MM.1S (cell line): ENCODE measurements at regions not wholly inside any gene's neighbourhood (a gene's known extent, or its start where the extent isn't known, plus 50 kb on each side); places are given as distances from the start of the nearest gene placed in this dataset.

Experiments used
- DNase-seq: peaks from one replicate; pipeline ENCODE4 v3.0.0-alpha.2; 2015
- H2AFZ ChIP-seq: fragments of 300-600 bp; sonication (generic); 2 replicates; pipeline ENCODE4 v1.6.0; 2016; ENCODE audit warnings: antibody characterized with exemption, low read length
- H3F3A ChIP-seq: fragments of 300-600 bp; sonication (generic); 2 replicates; pipeline ENCODE4 v1.6.1; 2016; ENCODE audit warnings: mild to moderate bottlenecking, antibody characterized with exemption, low read length, moderate library complexity, mixed read lengths; ENCODE audit not compliant: insufficient read depth
- H3K27ac ChIP-seq: fragments of 300-600 bp; sonication (generic); 2 replicates; pipeline ENCODE4 v1.5.1; 2016; ENCODE audit warnings: mild to moderate bottlenecking, low read length
- H3K27me3 ChIP-seq: fragments of 300-600 bp; sonication (generic); replicated peaks from 2 replicates; pipeline ENCODE4 v1.6.0; 2016; ENCODE audit warnings: low read length; ENCODE audit not compliant: insufficient read depth
- H3K36me3 ChIP-seq: fragments of 300-600 bp; sonication (generic); replicated peaks from 2 replicates; pipeline ENCODE4 v1.6.1; 2016; ENCODE audit warnings: mild to moderate bottlenecking, low read length, mixed read lengths; ENCODE audit not compliant: insufficient read depth
- H3K4me1 ChIP-seq: fragments of 300-600 bp; sonication (generic); 2 replicates; pipeline ENCODE4 v1.6.1; 2016; ENCODE audit warnings: low read length, mixed read lengths
- H3K4me2 ChIP-seq: fragments of 300-600 bp; sonication (generic); 2 replicates; pipeline ENCODE4 v1.6.0; 2016; ENCODE audit warnings: low read depth, low read length
- H3K4me3 ChIP-seq: fragments of 300-600 bp; sonication (generic); 2 replicates; pipeline ENCODE4 v1.5.1; 2016; ENCODE audit warnings: low read length, mixed read lengths
- H3K79me2 ChIP-seq: fragments of 300-600 bp; sonication (generic); 2 replicates; pipeline ENCODE4 v1.6.1; 2016; ENCODE audit warnings: mixed run types, low read length, mixed read lengths
- H3K9ac ChIP-seq: fragments of 300-600 bp; sonication (generic); 2 replicates; pipeline ENCODE4 v1.6.1; 2016; ENCODE audit warnings: low read length, mixed read lengths
- H3K9me2 ChIP-seq: fragments of 300-600 bp; sonication (generic); replicated peaks from 2 replicates; pipeline ENCODE4 v1.6.1; 2016; ENCODE audit warnings: mild to moderate bottlenecking, low read length, mixed read lengths; ENCODE audit not compliant: insufficient read depth
- H3K9me3 ChIP-seq: fragments of 300-600 bp; sonication (generic); replicated peaks from 2 replicates; pipeline ENCODE4 v1.6.1; 2016; ENCODE audit warnings: mild to moderate bottlenecking, low read length, mixed read lengths; ENCODE audit not compliant: insufficient read depth
- H4K20me1 ChIP-seq: fragments of 300-600 bp; sonication (generic); 2 replicates; pipeline ENCODE4 v1.6.1; 2016; ENCODE audit warnings: mild to moderate bottlenecking, low read length, moderate library complexity, mixed read lengths; ENCODE audit not compliant: insufficient read depth
- CTCF ChIP-seq: fragments of 300-600 bp; sonication (generic); IDR thresholded peaks from 2 replicates; pipeline ENCODE4 v1.5.1; 2016; ENCODE audit warnings: antibody characterized with exemption, low read length, mixed read lengths
- EZH2 ChIP-seq: fragments of 300-600 bp; sonication (generic); optimal IDR thresholded peaks from 2 replicates; pipeline ENCODE3; 2017; ENCODE audit warnings: low read depth, mild to moderate bottlenecking, antibody characterized with exemption, low read length, mixed read lengths
- EZH2phosphoT487 ChIP-seq: fragments of 300-600 bp; sonication (generic); IDR thresholded peaks from 2 replicates; pipeline ENCODE4 v1.6.1; 2018; ENCODE audit warnings: antibody characterized with exemption, low read length

- H3K4me2 ChIP-seq, result peak overlapping the region; percentile 31; the same call in 1 of the 2 replicates
Measured at GRCh38 chr11:119854521-119854920, 125.5 kb upstream of the NECTIN1 start.

GRCh38 chr11:119853581-119854360 is 124.8 kb upstream of the NECTIN1 start:
- no peak overlapping the region for H3K27ac ChIP-seq
- H3K79me2 ChIP-seq, result no peaks in the 10 kb centered on the region
- no peaks in the 10 kb centered on the region for H3K9me2 ChIP-seq
- no peak overlapping the region for H2AFZ ChIP-seq
- no peak overlapping the region for H3K4me2 ChIP-seq
- H3F3A ChIP-seq, result no peaks in the 10 kb centered on the region
- H3K4me1 ChIP-seq, result no peaks in the 10 kb centered on the region
- 0 out of 2 replicates have a peak, but pooled peaks cover 17% of the 10 kb centered on the region for H3K27me3 ChIP-seq
- no peak overlapping the region for H3K9ac ChIP-seq
- no peaks in the 10 kb centered on the region for H3K36me3 ChIP-seq
- H3K4me3 ChIP-seq, result no peak overlapping the region
- DNase-seq, result no peak
- no peak for TF ChIP-seq EZH2phosphoT487
- no peak for TF ChIP-seq EZH2
- TF ChIP-seq CTCF, result no peak
- H3K9me3 ChIP-seq, result no peaks in the 10 kb centered on the region
- no peaks in the 10 kb centered on the region for H4K20me1 ChIP-seq

More at GRCh38 chr11:119854521-119854920, 125.5 kb upstream of the NECTIN1 start:
- H3K27ac ChIP-seq, result no peak overlapping the region
- no peak for TF ChIP-seq EZH2
- no peak for TF ChIP-seq CTCF
- no peak for TF ChIP-seq EZH2phosphoT487
- H3K9me3 ChIP-seq, result no peaks in the 10 kb centered on the region
- no peak overlapping the region for H3K4me3 ChIP-seq
- no peaks in the 10 kb centered on the region for H3F3A ChIP-seq
- no peak overlapping the region for H3K9ac ChIP-seq
- no peaks in the 10 kb centered on the region for H3K9me2 ChIP-seq
- peak; percentile 37 for DNase-seq
- no peaks in the 10 kb centered on the region for H4K20me1 ChIP-seq
- no peaks in the 10 kb centered on the region for H3K79me2 ChIP-seq
- no peak overlapping the region for H2AFZ ChIP-seq
- H3K36me3 ChIP-seq, result no peaks in the 10 kb centered on the region
- H3K27me3 ChIP-seq, result 0 out of 2 replicates have a peak, but pooled peaks cover 17% of the 10 kb centered on the region
- no peaks in the 10 kb centered on the region for H3K4me1 ChIP-seq

GRCh38 chr11:119852741-119853140 is 123.7 kb upstream of the NECTIN1 start:
- Histone ChIP-seq H3K27ac (no peak overlapping the region), H2AFZ (no peak overlapping the region), H4K20me1 (no peaks in the 10 kb centered on the region), H3K79me2 (no peaks in the 10 kb centered on the region), H3K4me2 (no peak overlapping the region), H3K36me3 (no peaks in the 10 kb centered on the region), H3K27me3 (peaks cover 11% of the 10 kb centered on the region; the same call in 1 of the 2 replicates), H3K9me2 (no peaks in the 10 kb centered on the region), H3K9ac (no peak overlapping the region), H3K4me1 (no peaks in the 10 kb centered on the region), H3K4me3 (no peak overlapping the region), H3K9me3 (no peaks in the 10 kb centered on the region), H3F3A (no peaks in the 10 kb centered on the region)
- DNase-seq, result no peak
- TF ChIP-seq EZH2phosphoT487, result no peak

- no peak overlapping the region for H3K27ac ChIP-seq
- no peaks in the 10 kb centered on the region for H3K36me3 ChIP-seq
- TF ChIP-seq EZH2, result no peak
- no peak for TF ChIP-seq CTCF
- no peak for TF ChIP-seq EZH2phosphoT487
- no peaks in the 10 kb centered on the region for H3K79me2 ChIP-seq
- no peak overlapping the region for H3K9ac ChIP-seq
- no peak overlapping the region for H3K4me2 ChIP-seq
- H3K9me3 ChIP-seq, result no peaks in the 10 kb centered on the region
- H3K27me3 ChIP-seq, result peaks cover 6% of the 10 kb centered on the region; the same call in 1 of the 2 replicates
- no peak overlapping the region for H2AFZ ChIP-seq
- H4K20me1 ChIP-seq, result no peaks in the 10 kb centered on the region
- H3K4me1 ChIP-seq, result no peaks in the 10 kb centered on the region
- H3K9me2 ChIP-seq, result no peaks in the 10 kb centered on the region
- no peaks in the 10 kb centered on the region for H3F3A ChIP-seq
- H3K4me3 ChIP-seq, result no peak overlapping the region
- no peak for DNase-seq
Measured at GRCh38 chr11:119850822-119851409, 121.9 kb upstream of the NECTIN1 start.
